Gastrocnemius medialis (tissue), 4 donors: ENCODE measurements at regions not wholly inside any gene's neighbourhood (a gene's known extent, or its start where the extent isn't known, plus 50 kb on each side); places are given as distances from the start of the nearest gene placed in this dataset.

Source experiments
- CTCF ChIP-seq, 5 experiments: fragments of 450-650 bp in 3 of 5; fragments of 200-600 bp in 2 of 5; sonication (generic) in 2 of 5; IDR thresholded peaks in 4 of 5; conservative IDR thresholded peaks in 1 of 5; 1 replicate in 4 of 5; 2 replicates in 1 of 5; pipeline ENCODE4 v1.5.1; 2016 to 2019; ENCODE audit warnings: antibody characterized with exemption in 5 of 5, mild to moderate bottlenecking in 3 of 5, moderate library complexity in 3 of 5
- POLR2A ChIP-seq, 2 donors: fragments of 450-650 bp; IDR thresholded peaks; one replicate each; pipeline ENCODE4 v1.6.1; 2017; ENCODE audit warnings: antibody characterized with exemption in 2 of 2, mild to moderate bottlenecking in 2 of 2, moderate library complexity in 2 of 2

- TF ChIP-seq CTCF (IDR thresholded peaks at IDR 0.05 in 4 of 5, conservative IDR thresholded peaks at IDR 0.05 in 1 of 5) = no peak
- TF ChIP-seq POLR2A (IDR thresholded peaks at IDR 0.05) = no peak
Observed at GRCh38 chr5:66368811-66369210, 224.7 kb downstream of the SREK1 start.
